ENCODE measurements at regions not wholly inside any gene's neighbourhood (a gene's known extent, or its start where the extent isn't known, plus 50 kb on each side); places are given as distances from the start of the nearest gene placed in this dataset.

DNA sequence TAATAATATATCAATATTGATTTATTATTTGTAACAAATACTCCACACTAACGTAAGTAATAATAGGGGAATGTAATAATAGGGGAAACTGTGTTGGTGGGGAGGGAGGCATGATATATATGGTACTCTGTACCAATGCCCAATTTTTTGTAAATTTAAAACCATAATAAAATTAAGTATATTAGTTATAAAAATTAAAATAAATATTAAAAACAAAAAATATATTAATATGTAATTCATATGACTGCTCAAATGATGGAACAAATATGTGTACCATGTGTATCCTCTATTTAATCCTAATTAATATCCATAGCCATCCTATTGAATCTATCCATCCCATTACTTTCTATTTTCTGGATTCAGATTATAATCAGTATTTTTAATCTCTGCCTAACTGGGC, 578.0 kb downstream of the KCNA4 start:
- Histone ChIP-seq H3K4me3 (ENCODE audit: low read depth in 2 of 2, low read length in 2 of 2) (no peak overlapping the region), H3K9me3 (ENCODE audit: control insufficient read depth, insufficient read depth, low read depth, low read length) (no peaks in the 10 kb centered on the region), H3K4me1 (ENCODE audit: control insufficient read depth, insufficient read depth, low read length) (no peaks in the 10 kb centered on the region), H3K27me3 (ENCODE audit: control insufficient read depth, insufficient read depth, low read length) (no peaks in the 10 kb centered on the region), H3K36me3 (ENCODE audit: control insufficient read depth, insufficient read depth, low read length) (no peaks in the 10 kb centered on the region), H3K27ac (ENCODE audit: low read length) (no peak overlapping the region)
- ChIA-PET POLR2A (no interaction called here), CTCF (no interaction called here)
- no TSS peak for BruUV-seq (replicated peaks)
- intact Hi-C loops (cut with micrococcal nuclease; ENCODE audit: unreplicated experiment) = no loop called here
- DNase-seq (ENCODE audit: low read depth, low spot score) = no peak
- in situ Hi-C loops (cut with HindIII; ENCODE audit: low pct_unique_long_range_greater_than_20kb, low sequenced_read_pairs) = no loop called here
- TF ChIP-seq SIN3A (IDR thresholded peaks at IDR 0.05; ENCODE audit: borderline replicate concordance, insufficient read depth, low read depth, low read length) (no peak), TCF7L2 (IDR thresholded peaks at IDR 0.05; ENCODE audit: low read depth, low read length) (no peak), POLR2AphosphoS5 (IDR thresholded peaks at IDR 0.05; ENCODE audit: low read depth, low read length) (no peak)
- TF ChIP-seq, protein P1, sequence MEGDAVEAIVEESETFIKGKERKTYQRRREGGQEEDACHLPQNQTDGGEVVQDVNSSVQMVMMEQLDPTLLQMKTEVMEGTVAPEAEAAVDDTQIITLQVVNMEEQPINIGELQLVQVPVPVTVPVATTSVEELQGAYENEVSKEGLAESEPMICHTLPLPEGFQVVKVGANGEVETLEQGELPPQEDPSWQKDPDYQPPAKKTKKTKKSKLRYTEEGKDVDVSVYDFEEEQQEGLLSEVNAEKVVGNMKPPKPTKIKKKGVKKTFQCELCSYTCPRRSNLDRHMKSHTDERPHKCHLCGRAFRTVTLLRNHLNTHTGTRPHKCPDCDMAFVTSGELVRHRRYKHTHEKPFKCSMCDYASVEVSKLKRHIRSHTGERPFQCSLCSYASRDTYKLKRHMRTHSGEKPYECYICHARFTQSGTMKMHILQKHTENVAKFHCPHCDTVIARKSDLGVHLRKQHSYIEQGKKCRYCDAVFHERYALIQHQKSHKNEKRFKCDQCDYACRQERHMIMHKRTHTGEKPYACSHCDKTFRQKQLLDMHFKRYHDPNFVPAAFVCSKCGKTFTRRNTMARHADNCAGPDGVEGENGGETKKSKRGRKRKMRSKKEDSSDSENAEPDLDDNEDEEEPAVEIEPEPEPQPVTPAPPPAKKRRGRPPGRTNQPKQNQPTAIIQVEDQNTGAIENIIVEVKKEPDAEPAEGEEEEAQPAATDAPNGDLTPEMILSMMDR (IDR thresholded peaks at IDR 0.05) = no peak
- TF ChIP-seq, protein P2, sequence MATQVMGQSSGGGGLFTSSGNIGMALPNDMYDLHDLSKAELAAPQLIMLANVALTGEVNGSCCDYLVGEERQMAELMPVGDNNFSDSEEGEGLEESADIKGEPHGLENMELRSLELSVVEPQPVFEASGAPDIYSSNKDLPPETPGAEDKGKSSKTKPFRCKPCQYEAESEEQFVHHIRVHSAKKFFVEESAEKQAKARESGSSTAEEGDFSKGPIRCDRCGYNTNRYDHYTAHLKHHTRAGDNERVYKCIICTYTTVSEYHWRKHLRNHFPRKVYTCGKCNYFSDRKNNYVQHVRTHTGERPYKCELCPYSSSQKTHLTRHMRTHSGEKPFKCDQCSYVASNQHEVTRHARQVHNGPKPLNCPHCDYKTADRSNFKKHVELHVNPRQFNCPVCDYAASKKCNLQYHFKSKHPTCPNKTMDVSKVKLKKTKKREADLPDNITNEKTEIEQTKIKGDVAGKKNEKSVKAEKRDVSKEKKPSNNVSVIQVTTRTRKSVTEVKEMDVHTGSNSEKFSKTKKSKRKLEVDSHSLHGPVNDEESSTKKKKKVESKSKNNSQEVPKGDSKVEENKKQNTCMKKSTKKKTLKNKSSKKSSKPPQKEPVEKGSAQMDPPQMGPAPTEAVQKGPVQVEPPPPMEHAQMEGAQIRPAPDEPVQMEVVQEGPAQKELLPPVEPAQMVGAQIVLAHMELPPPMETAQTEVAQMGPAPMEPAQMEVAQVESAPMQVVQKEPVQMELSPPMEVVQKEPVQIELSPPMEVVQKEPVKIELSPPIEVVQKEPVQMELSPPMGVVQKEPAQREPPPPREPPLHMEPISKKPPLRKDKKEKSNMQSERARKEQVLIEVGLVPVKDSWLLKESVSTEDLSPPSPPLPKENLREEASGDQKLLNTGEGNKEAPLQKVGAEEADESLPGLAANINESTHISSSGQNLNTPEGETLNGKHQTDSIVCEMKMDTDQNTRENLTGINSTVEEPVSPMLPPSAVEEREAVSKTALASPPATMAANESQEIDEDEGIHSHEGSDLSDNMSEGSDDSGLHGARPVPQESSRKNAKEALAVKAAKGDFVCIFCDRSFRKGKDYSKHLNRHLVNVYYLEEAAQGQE (IDR thresholded peaks at IDR 0.05; ENCODE audit: insufficient read depth in 1 of 2, low read depth in 2 of 2, low read length in 1 of 2) = no peak
- no peak for ATAC-seq

DNA sequence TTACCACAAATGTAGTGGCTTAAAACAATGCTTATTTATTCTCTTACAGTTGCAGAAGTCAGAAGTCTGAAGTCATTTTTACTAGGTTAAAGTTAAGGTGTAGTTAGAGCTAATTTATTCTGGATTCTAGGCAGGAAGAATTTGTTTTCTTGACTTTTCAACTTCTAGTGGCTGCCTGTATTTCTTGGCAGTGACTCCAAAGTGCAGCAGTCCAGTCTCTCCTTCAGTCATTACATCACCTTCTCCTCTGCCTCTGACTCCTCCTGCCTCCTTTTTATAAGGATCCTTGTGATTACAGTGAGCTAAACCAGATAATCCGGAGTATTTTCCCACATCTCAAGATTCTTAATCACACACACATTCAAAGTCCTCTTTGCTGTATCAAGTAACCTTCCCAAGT, 581.4 kb downstream of the KCNA4 start:
- TF ChIP-seq, protein P2 (IDR thresholded peaks at IDR 0.05; ENCODE audit: insufficient read depth in 1 of 2, low read depth in 2 of 2, low read length in 1 of 2) = no peak
- no peak for TF ChIP-seq TCF7L2 (IDR thresholded peaks at IDR 0.05; ENCODE audit: low read depth, low read length)
- TF ChIP-seq SIN3A (IDR thresholded peaks at IDR 0.05; ENCODE audit: borderline replicate concordance, insufficient read depth, low read depth, low read length) = no peak
- no peak for TF ChIP-seq POLR2AphosphoS5 (IDR thresholded peaks at IDR 0.05; ENCODE audit: low read depth, low read length)
- TF ChIP-seq, protein P1 (IDR thresholded peaks at IDR 0.05) = no peak
- intact Hi-C loops (cut with micrococcal nuclease; ENCODE audit: unreplicated experiment) (no loop called here), in situ Hi-C loops (cut with HindIII; ENCODE audit: low pct_unique_long_range_greater_than_20kb, low sequenced_read_pairs) (no loop called here)
- no TSS peak for BruUV-seq (replicated peaks)
- Histone ChIP-seq H3K27me3 (ENCODE audit: control insufficient read depth, insufficient read depth, low read length) (no peaks in the 10 kb centered on the region), H3K4me3 (ENCODE audit: low read depth in 2 of 2, low read length in 2 of 2) (no peak overlapping the region), H3K4me1 (ENCODE audit: control insufficient read depth, insufficient read depth, low read length) (no peaks in the 10 kb centered on the region), H3K27ac (ENCODE audit: low read length) (no peak overlapping the region), H3K36me3 (ENCODE audit: control insufficient read depth, insufficient read depth, low read length) (no peaks in the 10 kb centered on the region), H3K9me3 (ENCODE audit: control insufficient read depth, insufficient read depth, low read depth, low read length) (no peaks in the 10 kb centered on the region)
- DNase-seq (ENCODE audit: low read depth, low spot score) = no peak
- ChIA-PET POLR2A (no interaction called here), CTCF (no interaction called here)
- ATAC-seq = no peak
